OCI-LY7 (cell line): ENCODE measurements at regions not wholly inside any gene's neighbourhood (a gene's known extent, or its start where the extent isn't known, plus 50 kb on each side); places are given as distances from the start of the nearest gene placed in this dataset.

Source experiments
- CTCF ChIP-seq: fragments of 200-600 bp; sonication (generic); conservative IDR thresholded peaks from 2 replicates; pipeline ENCODE4 v1.5.1; 2014; ENCODE audit warnings: mild to moderate bottlenecking, antibody characterized with exemption, low read length, moderate library complexity, mixed read lengths
- EZH2phosphoT487 ChIP-seq: fragments of 200-600 bp; sonication (generic); IDR thresholded peaks from 2 replicates; pipeline ENCODE4 v1.6.1; 2018; ENCODE audit warnings: low read depth, borderline replicate concordance, mild to moderate bottlenecking, mixed run types, antibody characterized with exemption, low read length, moderate library complexity, mixed read lengths

- TF ChIP-seq CTCF, result no peak
- TF ChIP-seq EZH2phosphoT487, result no peak
These were observed 89.7 kb upstream of the YWHAQ start for GRCh38 chr2:9720352-9721093.
